ENCODE measurements at regions not wholly inside any gene's neighbourhood (a gene's known extent, or its start where the extent isn't known, plus 50 kb on each side); places are given as distances from the start of the nearest gene placed in this dataset.

DNA sequence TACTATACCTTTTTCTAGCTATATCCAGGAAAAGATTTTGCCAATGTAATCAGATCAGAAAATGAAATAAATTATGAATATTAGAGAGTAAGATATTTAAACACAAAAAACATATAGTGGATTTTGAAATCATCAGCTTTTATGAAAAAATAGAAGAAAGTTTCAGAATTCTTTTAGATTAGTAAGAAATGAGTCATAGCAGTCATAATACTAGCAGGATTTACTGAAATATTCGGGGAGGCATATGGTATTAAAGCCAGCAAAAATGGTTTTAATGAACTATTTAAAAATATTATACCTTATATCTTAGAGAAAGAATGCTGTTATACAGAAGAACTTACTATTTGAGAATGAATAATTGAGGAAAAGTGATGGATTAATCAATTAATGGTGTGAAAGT is 303.6 kb upstream of the NUDT12 start:
- TF ChIP-seq, protein P1, sequence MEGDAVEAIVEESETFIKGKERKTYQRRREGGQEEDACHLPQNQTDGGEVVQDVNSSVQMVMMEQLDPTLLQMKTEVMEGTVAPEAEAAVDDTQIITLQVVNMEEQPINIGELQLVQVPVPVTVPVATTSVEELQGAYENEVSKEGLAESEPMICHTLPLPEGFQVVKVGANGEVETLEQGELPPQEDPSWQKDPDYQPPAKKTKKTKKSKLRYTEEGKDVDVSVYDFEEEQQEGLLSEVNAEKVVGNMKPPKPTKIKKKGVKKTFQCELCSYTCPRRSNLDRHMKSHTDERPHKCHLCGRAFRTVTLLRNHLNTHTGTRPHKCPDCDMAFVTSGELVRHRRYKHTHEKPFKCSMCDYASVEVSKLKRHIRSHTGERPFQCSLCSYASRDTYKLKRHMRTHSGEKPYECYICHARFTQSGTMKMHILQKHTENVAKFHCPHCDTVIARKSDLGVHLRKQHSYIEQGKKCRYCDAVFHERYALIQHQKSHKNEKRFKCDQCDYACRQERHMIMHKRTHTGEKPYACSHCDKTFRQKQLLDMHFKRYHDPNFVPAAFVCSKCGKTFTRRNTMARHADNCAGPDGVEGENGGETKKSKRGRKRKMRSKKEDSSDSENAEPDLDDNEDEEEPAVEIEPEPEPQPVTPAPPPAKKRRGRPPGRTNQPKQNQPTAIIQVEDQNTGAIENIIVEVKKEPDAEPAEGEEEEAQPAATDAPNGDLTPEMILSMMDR (tag by site-specific recombination; IDR thresholded peaks at IDR 0.05): no peak
- no peak for TF ChIP-seq ZNF184 (tag by site-specific recombination; IDR thresholded peaks at IDR 0.05)

All from HEK293 (cell line).